IPS-20b (cell line): ENCODE measurements at regions not wholly inside any gene's neighbourhood (a gene's known extent, or its start where the extent isn't known, plus 50 kb on each side); places are given as distances from the start of the nearest gene placed in this dataset.

Source experiments
- H3K27ac ChIP-seq: one replicate; pipeline ENCODE4 v1.5.1; 2013; ENCODE audit warnings: low read length
- H3K27me3 ChIP-seq: 2 replicates; pipeline ENCODE4 v1.6.1; 2013; ENCODE audit warnings: mild to moderate bottlenecking, low read length, inconsistent platforms; ENCODE audit not compliant: insufficient read depth
- H3K36me3 ChIP-seq: 2 replicates; pipeline ENCODE4 v1.6.1; 2013; ENCODE audit warnings: low read depth, mild to moderate bottlenecking, inconsistent platforms, low read length, moderate library complexity; ENCODE audit not compliant: insufficient read depth
- H3K4me1 ChIP-seq: 2 replicates; pipeline ENCODE4 v1.6.1; 2013; ENCODE audit warnings: mild to moderate bottlenecking, control low read depth, inconsistent platforms, low read length, moderate library complexity; ENCODE audit not compliant: insufficient read depth
- H3K4me3 ChIP-seq: 2 replicates; pipeline ENCODE4 v1.5.1; 2013; ENCODE audit warnings: mild to moderate bottlenecking, low read length, inconsistent platforms
- H3K9ac ChIP-seq: 2 replicates; pipeline ENCODE4 v1.6.1; 2013; ENCODE audit warnings: low read depth, mild to moderate bottlenecking, inconsistent platforms, low read length, moderate library complexity
- H3K9me3 ChIP-seq: 2 replicates; pipeline ENCODE4 v1.6.1; 2013; ENCODE audit warnings: mild to moderate bottlenecking, low read depth, low read length, inconsistent platforms; ENCODE audit not compliant: insufficient read depth

- no peak overlapping the region for H3K9ac ChIP-seq
- H3K27ac ChIP-seq, result no peak overlapping the region
- H3K9me3 ChIP-seq, result no peaks in the 10 kb centered on the region
- no peak overlapping the region for H3K4me3 ChIP-seq
- no peaks in the 10 kb centered on the region for H3K4me1 ChIP-seq
- no peaks in the 10 kb centered on the region for H3K36me3 ChIP-seq
- H3K27me3 ChIP-seq, result no peaks in the 10 kb centered on the region
Measured at GRCh38 chr4:158991534-158992155, 111.2 kb upstream of the RAPGEF2 start.

- no peak overlapping the region for H3K9ac ChIP-seq
- no peak overlapping the region for H3K4me3 ChIP-seq
- H3K27me3 ChIP-seq, result no peaks in the 10 kb centered on the region
- H3K36me3 ChIP-seq, result no peaks in the 10 kb centered on the region
- no peak overlapping the region for H3K27ac ChIP-seq
- H3K9me3 ChIP-seq, result no peaks in the 10 kb centered on the region
- H3K4me1 ChIP-seq, result no peaks in the 10 kb centered on the region
Measured at GRCh38 chr4:158993891-158994290, 109.0 kb upstream of the RAPGEF2 start.

DNA sequence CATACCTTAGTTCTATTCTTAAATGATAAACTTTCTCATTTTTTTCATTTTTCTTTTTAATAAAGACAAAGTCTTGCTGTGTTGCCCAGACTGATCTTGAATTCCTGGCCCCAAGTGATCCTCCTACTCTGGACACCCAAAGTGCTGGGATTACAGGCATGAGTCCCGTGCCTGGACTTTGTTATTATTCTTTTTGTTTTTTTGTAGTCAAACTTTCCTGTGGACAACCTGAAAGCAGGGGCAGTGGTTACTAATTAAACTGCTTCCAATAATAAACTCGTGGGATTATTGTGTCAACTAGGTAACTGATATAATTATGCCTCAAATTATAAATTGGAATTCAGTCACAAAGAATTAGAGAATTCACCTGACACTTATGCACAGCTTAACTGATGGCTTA is 107.8 kb upstream of the RAPGEF2 start:
- no peak overlapping the region for H3K4me3 ChIP-seq
- H3K27me3 ChIP-seq, result no peaks in the 10 kb centered on the region
- no peaks in the 10 kb centered on the region for H3K9me3 ChIP-seq
- H3K4me1 ChIP-seq, result no peaks in the 10 kb centered on the region
- H3K9ac ChIP-seq, result no peak overlapping the region
- H3K36me3 ChIP-seq, result no peaks in the 10 kb centered on the region
- H3K27ac ChIP-seq, result no peak overlapping the region

GRCh38 chr4:158995965-158996364 is 106.9 kb upstream of the RAPGEF2 start:
- H3K27me3 ChIP-seq, result no peaks in the 10 kb centered on the region
- H3K9ac ChIP-seq, result no peak overlapping the region
- H3K36me3 ChIP-seq, result no peaks in the 10 kb centered on the region
- H3K4me1 ChIP-seq, result no peaks in the 10 kb centered on the region
- H3K27ac ChIP-seq, result no peak overlapping the region
- no peak overlapping the region for H3K4me3 ChIP-seq
- H3K9me3 ChIP-seq, result no peaks in the 10 kb centered on the region

DNA sequence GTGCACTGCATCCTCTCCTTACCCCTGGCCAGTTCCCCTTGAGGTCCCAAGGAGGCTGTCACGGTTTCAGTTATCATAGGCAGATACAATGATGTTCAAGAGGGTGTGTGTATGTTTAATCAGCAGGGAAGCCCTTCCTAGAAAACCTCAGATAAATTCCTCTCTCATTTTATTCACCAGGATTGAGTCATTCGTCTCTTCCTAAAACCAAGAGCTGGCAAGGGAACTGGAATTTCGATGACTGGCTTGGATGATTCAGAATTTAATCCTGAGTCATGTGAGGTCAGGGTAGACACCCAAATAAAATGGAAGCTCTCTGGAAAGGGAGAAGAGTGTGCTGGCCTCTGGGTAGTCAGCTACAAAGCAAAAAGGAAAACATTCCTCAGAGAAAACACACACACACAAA is 106.2 kb upstream of the RAPGEF2 start:
- no peak overlapping the region for H3K27ac ChIP-seq
- H3K4me1 ChIP-seq, result no peaks in the 10 kb centered on the region
- no peaks in the 10 kb centered on the region for H3K36me3 ChIP-seq
- H3K9me3 ChIP-seq, result no peaks in the 10 kb centered on the region
- H3K27me3 ChIP-seq, result no peaks in the 10 kb centered on the region
- H3K4me3 ChIP-seq, result no peak overlapping the region
- H3K9ac ChIP-seq, result no peak overlapping the region

- Histone ChIP-seq H3K27ac (no peak overlapping the region), H3K4me1 (no peaks in the 10 kb centered on the region), H3K4me3 (no peak overlapping the region), H3K36me3 (no peaks in the 10 kb centered on the region), H3K9me3 (no peaks in the 10 kb centered on the region), H3K9ac (no peak overlapping the region), H3K27me3 (no peaks in the 10 kb centered on the region)
Measured at GRCh38 chr4:158997660-158998349, 105.1 kb upstream of the RAPGEF2 start.

DNA sequence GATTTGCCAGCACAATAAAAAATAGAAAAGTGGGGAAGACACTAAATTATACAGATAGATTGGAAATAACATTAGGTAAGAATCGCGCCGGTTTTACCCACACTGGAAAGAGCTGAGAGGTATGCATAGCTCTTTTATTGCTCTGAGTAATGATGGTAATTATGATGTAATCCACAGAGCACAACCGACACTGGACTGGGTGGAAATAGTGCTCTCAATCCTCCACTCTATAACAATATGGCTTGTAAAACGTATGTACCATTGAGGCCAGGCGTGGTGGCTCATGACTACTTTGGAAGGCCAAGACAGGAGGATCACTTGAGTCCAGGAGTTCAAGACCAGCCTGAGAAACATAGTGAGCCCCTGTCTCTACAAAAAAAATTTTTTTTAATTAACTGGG is 104.3 kb upstream of the RAPGEF2 start:
- Histone ChIP-seq H3K9me3 (no peaks in the 10 kb centered on the region), H3K27ac (no peak overlapping the region), H3K9ac (no peak overlapping the region), H3K36me3 (no peaks in the 10 kb centered on the region), H3K4me1 (no peaks in the 10 kb centered on the region), H3K4me3 (no peak overlapping the region), H3K27me3 (no peaks in the 10 kb centered on the region)

DNA sequence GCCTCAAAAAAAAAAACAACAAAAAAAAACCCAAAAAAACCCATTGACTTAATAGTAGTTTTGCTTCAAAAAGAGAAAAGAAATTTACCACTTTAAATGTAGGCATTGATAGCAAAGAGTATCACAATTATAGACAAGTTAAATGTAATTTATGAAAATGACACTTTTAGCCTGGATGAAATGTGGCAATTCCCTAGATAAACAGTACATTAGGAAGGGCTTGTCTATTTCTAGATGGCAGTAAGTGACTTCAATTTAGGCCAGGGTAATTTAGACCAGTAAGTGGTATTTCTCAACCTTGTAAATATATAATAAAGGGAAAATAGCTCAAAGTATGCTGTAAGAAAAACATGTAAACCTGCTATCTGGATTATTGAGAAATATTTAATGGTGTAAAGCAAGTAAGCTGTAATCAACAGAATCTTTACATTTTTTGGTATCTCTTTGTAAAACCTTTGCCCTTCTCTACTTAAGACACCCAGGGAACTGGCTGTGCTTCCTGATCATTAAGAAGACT is 103.7 kb upstream of the RAPGEF2 start:
- H3K4me1 ChIP-seq, result no peaks in the 10 kb centered on the region
- H3K9ac ChIP-seq, result no peak overlapping the region
- H3K9me3 ChIP-seq, result no peaks in the 10 kb centered on the region
- no peak overlapping the region for H3K4me3 ChIP-seq
- H3K27me3 ChIP-seq, result no peaks in the 10 kb centered on the region
- H3K27ac ChIP-seq, result no peak overlapping the region
- H3K36me3 ChIP-seq, result no peaks in the 10 kb centered on the region

GRCh38 chr4:158999849-159000248 is 103.0 kb upstream of the RAPGEF2 start:
- Histone ChIP-seq H3K4me1 (no peaks in the 10 kb centered on the region), H3K4me3 (no peak overlapping the region), H3K9me3 (no peaks in the 10 kb centered on the region), H3K27me3 (no peaks in the 10 kb centered on the region), H3K36me3 (no peaks in the 10 kb centered on the region), H3K9ac (no peak overlapping the region), H3K27ac (no peak overlapping the region)

DNA sequence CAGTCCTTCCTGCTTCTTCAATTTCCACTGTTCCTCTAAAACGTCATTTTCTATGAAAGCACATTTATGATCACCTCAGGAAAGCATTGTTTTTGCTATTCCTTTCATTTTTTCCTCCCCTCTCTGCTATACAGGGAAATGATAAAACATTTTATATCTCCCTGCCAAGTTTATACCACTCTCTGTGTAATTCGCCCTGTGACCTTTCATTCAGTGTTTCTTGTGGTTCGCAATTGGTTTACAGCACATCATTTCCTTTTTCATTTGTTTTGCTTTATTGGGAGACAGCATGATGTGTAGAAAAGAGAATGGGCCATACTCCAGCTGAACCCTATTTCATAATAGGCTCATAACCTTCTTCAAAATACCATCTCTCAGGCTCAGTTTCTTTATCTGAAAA is 99.9 kb upstream of the RAPGEF2 start:
- Histone ChIP-seq H3K4me3 (no peak overlapping the region), H3K4me1 (no peaks in the 10 kb centered on the region), H3K27ac (no peak overlapping the region), H3K36me3 (no peaks in the 10 kb centered on the region), H3K27me3 (peaks cover 11% of the 10 kb centered on the region), H3K9ac (no peak overlapping the region), H3K9me3 (no peaks in the 10 kb centered on the region)

GRCh38 chr4:159003420-159004253 is 99.2 kb upstream of the RAPGEF2 start:
- Histone ChIP-seq H3K27me3 (peaks cover 11% of the 10 kb centered on the region), H3K36me3 (no peaks in the 10 kb centered on the region), H3K9me3 (no peaks in the 10 kb centered on the region), H3K9ac (no peak overlapping the region), H3K4me1 (no peaks in the 10 kb centered on the region), H3K4me3 (no peak overlapping the region), H3K27ac (no peak overlapping the region)
